Erythroblast (primary cell): ENCODE measurements at regions not wholly inside any gene's neighbourhood (a gene's known extent, or its start where the extent isn't known, plus 50 kb on each side); places are given as distances from the start of the nearest gene placed in this dataset.

Source experiments
- GATA1 ChIP-seq: IDR thresholded peaks from 2 replicates; pipeline ENCODE4 v1.6.1; 2011; ENCODE audit warnings: low read depth, mild to moderate bottlenecking, control low read depth, low read length, moderate library complexity
- POLR2A ChIP-seq: IDR thresholded peaks from 2 replicates; pipeline ENCODE4 v1.6.1; 2011; ENCODE audit warnings: mild to moderate bottlenecking, low read length

DNA sequence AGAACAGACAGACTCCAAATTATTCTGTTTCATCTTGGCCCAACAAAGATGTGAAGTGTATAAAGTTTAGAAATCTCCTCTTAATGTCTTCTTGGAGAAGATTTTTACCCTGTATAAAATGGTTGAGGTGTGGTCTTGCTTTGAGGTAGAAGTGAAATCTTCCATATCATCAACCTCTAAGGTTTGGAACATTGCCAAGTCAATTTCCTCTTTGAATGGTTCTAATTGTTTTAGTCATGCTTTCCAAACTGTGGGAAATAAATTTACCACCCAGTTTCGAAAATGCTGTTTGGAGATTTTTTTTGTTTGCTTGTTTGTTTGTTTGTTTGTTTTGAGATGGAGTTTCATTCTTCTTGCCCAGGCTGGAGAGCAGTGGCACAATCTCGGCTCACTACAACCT is 174.1 kb upstream of the ADAMTS3 start:
- no peak for TF ChIP-seq POLR2A
- TF ChIP-seq GATA1, result no peak
